SK-N-SH treated with all-trans-retinoic acid at 6 μM for 48 hours (cell line): ENCODE measurements at regions not wholly inside any gene's neighbourhood (a gene's known extent, or its start where the extent isn't known, plus 50 kb on each side); places are given as distances from the start of the nearest gene placed in this dataset.

Experiments
- ATAC-seq: fragments of 200-7000 bp; cut with Tn5 transposase; 3 replicates; pipeline ENCODE4 v1.9.1; 2020; ENCODE audit warnings: mild to moderate bottlenecking, moderate library complexity
- ARNTL ChIP-seq: fragments of 450-650 bp; formaldehyde crosslinking; IDR thresholded peaks from 2 replicates; pipeline ENCODE4 v1.5.0; 2020; ENCODE audit warnings: low read depth, mild to moderate bottlenecking, moderate library complexity, borderline replicate concordance
- CSDC2 ChIP-seq: fragments of 250-450 bp; sonication (Bioruptor Pico); IDR thresholded peaks from 2 replicates; pipeline ENCODE4 v1.5.0; 2020; ENCODE audit warnings: mild to moderate bottlenecking, moderate library complexity
- ESRRG ChIP-seq: fragments of 250-450 bp; sonication (Bioruptor Pico); IDR thresholded peaks from 2 replicates; pipeline ENCODE4 v1.6.1; 2021; ENCODE audit warnings: mild to moderate bottlenecking
- GLIS3 ChIP-seq: fragments of 250-450 bp; sonication (Bioruptor Pico); IDR thresholded peaks from 2 replicates; pipeline ENCODE4 v1.5.0; 2020; ENCODE audit warnings: mild to moderate bottlenecking, moderate library complexity
- ISL1 ChIP-seq: fragments of 250-450 bp; sonication (Bioruptor Pico); IDR thresholded peaks from 2 replicates; pipeline ENCODE4 v2.1.2; 2022; ENCODE audit warnings: mild to moderate bottlenecking, moderate library complexity
- POU6F1 ChIP-seq: fragments of 250-450 bp; sonication (Bioruptor Pico); IDR thresholded peaks from 2 replicates; pipeline ENCODE4 v1.8.0; 2021; ENCODE audit warnings: low read depth, mild to moderate bottlenecking, moderate library complexity, borderline replicate concordance
- PPARA ChIP-seq: fragments of 250-450 bp; sonication (Bioruptor Pico); IDR thresholded peaks from 2 replicates; pipeline ENCODE4 v1.5.0; 2020; ENCODE audit warnings: mild to moderate bottlenecking, borderline replicate concordance
- RARB ChIP-seq: fragments of 250-450 bp; sonication (Bioruptor Pico); IDR thresholded peaks from 2 replicates; pipeline ENCODE4 v1.8.0; 2021; ENCODE audit warnings: mild to moderate bottlenecking, moderate library complexity
- SNAI2 ChIP-seq: fragments of 250-450 bp; sonication (Bioruptor Pico); IDR thresholded peaks from 2 replicates; pipeline ENCODE4 v1.5.0; 2020; ENCODE audit warnings: mild to moderate bottlenecking, moderate library complexity
- TCF4 ChIP-seq: fragments of 250-450 bp; sonication (Bioruptor Pico); IDR thresholded peaks from 2 replicates; pipeline ENCODE4 v1.8.0; 2021; ENCODE audit warnings: mild to moderate bottlenecking, moderate library complexity, borderline replicate concordance
- TOX ChIP-seq: fragments of 250-450 bp; sonication (Bioruptor Pico); IDR thresholded peaks from 2 replicates; pipeline ENCODE4 v1.8.0; 2021; ENCODE audit warnings: mild to moderate bottlenecking, moderate library complexity, borderline replicate concordance
- ZC3H10 ChIP-seq: fragments of 250-450 bp; sonication (Bioruptor Pico); IDR thresholded peaks from 2 replicates; pipeline ENCODE4 v1.5.1; 2021; ENCODE audit warnings: mild to moderate bottlenecking, moderate library complexity
- ZFP3 ChIP-seq: fragments of 250-450 bp; sonication (Bioruptor Pico); IDR thresholded peaks from 2 replicates; pipeline ENCODE4 v1.5.0; 2020; ENCODE audit warnings: mild to moderate bottlenecking, moderate library complexity
- ZFP30 ChIP-seq: fragments of 450-650 bp; formaldehyde crosslinking; IDR thresholded peaks from 2 replicates; pipeline ENCODE4 v1.5.0; 2022; ENCODE audit warnings: mild to moderate bottlenecking, moderate library complexity
- ZNF565 ChIP-seq: fragments of 450-650 bp; formaldehyde crosslinking; conservative IDR thresholded peaks from 2 replicates; pipeline ENCODE4 v1.5.0; 2020; ENCODE audit warnings: low read depth, mild to moderate bottlenecking, moderate library complexity
- ZNF8 ChIP-seq: fragments of 450-650 bp; formaldehyde crosslinking; IDR thresholded peaks from 2 replicates; pipeline ENCODE4 v1.5.0; 2020; ENCODE audit warnings: mild to moderate bottlenecking, moderate library complexity
- TF ChIP-seq, protein P1 (sequence below): fragments of 250-450 bp; sonication (Bioruptor Pico); IDR thresholded peaks from 2 replicates; pipeline ENCODE4 v1.8.0; 2020; ENCODE audit warnings: mild to moderate bottlenecking, moderate library complexity, borderline replicate concordance
- TF ChIP-seq, protein P2 (sequence below): fragments of 250-450 bp; sonication (Bioruptor Pico); IDR thresholded peaks from 2 replicates; pipeline ENCODE4 v1.5.0; 2020; ENCODE audit warnings: mild to moderate bottlenecking, moderate library complexity
- TF ChIP-seq, protein P3 (sequence below): fragments of 250-450 bp; sonication (Bioruptor Pico); IDR thresholded peaks from 2 replicates; pipeline ENCODE4 v1.5.1; 2021; ENCODE audit warnings: mild to moderate bottlenecking, moderate library complexity

- no peak for ATAC-seq
- TF ChIP-seq RARB (CRISPR knock-in tag) (no peak), SNAI2 (CRISPR knock-in tag) (no peak), ZFP3 (no peak), CSDC2 (CRISPR knock-in tag) (no peak), ZNF8 (no peak), ARNTL (CRISPR knock-in tag) (no peak), ZNF565 (CRISPR knock-in tag) (no peak), ZFP30 (CRISPR knock-in tag) (no peak)
- TF ChIP-seq, protein P1, sequence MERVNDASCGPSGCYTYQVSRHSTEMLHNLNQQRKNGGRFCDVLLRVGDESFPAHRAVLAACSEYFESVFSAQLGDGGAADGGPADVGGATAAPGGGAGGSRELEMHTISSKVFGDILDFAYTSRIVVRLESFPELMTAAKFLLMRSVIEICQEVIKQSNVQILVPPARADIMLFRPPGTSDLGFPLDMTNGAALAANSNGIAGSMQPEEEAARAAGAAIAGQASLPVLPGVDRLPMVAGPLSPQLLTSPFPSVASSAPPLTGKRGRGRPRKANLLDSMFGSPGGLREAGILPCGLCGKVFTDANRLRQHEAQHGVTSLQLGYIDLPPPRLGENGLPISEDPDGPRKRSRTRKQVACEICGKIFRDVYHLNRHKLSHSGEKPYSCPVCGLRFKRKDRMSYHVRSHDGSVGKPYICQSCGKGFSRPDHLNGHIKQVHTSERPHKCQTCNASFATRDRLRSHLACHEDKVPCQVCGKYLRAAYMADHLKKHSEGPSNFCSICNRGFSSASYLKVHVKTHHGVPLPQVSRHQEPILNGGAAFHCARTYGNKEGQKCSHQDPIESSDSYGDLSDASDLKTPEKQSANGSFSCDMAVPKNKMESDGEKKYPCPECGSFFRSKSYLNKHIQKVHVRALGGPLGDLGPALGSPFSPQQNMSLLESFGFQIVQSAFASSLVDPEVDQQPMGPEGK = no peak
These were observed 96.0 kb upstream of the NPHP3 start for GRCh38 chr3:132818251-132818650.

- no peak for TF ChIP-seq ZFP3
- TF ChIP-seq RARB (CRISPR knock-in tag) = no peak
- TF ChIP-seq, protein P2, sequence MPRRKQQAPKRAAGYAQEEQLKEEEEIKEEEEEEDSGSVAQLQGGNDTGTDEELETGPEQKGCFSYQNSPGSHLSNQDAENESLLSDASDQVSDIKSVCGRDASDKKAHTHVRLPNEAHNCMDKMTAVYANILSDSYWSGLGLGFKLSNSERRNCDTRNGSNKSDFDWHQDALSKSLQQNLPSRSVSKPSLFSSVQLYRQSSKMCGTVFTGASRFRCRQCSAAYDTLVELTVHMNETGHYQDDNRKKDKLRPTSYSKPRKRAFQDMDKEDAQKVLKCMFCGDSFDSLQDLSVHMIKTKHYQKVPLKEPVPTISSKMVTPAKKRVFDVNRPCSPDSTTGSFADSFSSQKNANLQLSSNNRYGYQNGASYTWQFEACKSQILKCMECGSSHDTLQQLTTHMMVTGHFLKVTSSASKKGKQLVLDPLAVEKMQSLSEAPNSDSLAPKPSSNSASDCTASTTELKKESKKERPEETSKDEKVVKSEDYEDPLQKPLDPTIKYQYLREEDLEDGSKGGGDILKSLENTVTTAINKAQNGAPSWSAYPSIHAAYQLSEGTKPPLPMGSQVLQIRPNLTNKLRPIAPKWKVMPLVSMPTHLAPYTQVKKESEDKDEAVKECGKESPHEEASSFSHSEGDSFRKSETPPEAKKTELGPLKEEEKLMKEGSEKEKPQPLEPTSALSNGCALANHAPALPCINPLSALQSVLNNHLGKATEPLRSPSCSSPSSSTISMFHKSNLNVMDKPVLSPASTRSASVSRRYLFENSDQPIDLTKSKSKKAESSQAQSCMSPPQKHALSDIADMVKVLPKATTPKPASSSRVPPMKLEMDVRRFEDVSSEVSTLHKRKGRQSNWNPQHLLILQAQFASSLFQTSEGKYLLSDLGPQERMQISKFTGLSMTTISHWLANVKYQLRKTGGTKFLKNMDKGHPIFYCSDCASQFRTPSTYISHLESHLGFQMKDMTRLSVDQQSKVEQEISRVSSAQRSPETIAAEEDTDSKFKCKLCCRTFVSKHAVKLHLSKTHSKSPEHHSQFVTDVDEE (CRISPR knock-in tag) = no peak
- no peak for TF ChIP-seq TOX (CRISPR knock-in tag)
- TF ChIP-seq PPARA (CRISPR knock-in tag) = no peak
- TF ChIP-seq ZC3H10 (CRISPR knock-in tag) = no peak
- no peak for ATAC-seq
These were observed 95.5 kb upstream of the NPHP3 start for GRCh38 chr3:132817646-132818177.

DNA sequence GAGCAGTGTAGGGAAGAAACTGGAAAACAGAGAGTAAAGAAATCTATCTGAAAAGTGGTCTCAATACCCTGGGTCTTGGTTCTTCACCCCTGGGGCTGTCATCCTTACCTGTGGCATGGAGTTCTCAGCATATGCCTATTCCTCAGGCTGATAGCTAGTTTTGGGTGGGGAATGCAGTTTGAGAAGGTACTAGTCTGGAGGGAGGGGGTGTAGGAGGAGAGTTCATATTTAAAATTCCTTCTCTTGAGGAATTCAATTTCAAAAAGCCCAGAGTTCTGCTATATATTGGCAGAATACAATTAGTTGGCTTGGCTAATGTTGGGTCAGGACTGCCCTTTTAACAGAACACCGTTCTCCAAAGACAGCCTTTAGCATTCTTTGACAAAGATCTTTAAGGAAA, 82.9 kb upstream of the NPHP3 start:
- no peak for ATAC-seq
- TF ChIP-seq RARB (CRISPR knock-in tag) (no peak), ESRRG (no peak)

DNA sequence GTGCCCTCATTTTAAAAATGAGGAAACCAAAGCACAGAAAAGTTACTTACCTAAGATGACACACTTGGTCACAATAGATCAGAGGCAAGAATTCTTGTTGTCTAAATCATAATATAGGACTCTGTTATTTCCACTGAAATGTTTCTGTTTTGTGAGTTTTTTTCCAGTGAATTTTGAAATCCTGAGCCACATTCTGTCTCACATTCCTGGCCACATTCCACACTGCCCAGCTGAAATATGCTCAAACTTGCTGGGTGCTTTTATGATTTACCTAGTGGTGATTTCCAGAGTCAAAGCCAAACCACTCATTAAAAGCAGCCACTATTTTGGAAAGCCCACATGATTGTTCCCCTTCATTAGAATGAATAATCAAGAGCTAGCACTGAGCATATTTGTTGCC, 82.3 kb upstream of the NPHP3 start:
- peak; percentile 22; the same call in 1 of the 2 replicates for TF ChIP-seq ISL1 (CRISPR knock-in tag)
- TF ChIP-seq PPARA (CRISPR knock-in tag) = no peak

DNA sequence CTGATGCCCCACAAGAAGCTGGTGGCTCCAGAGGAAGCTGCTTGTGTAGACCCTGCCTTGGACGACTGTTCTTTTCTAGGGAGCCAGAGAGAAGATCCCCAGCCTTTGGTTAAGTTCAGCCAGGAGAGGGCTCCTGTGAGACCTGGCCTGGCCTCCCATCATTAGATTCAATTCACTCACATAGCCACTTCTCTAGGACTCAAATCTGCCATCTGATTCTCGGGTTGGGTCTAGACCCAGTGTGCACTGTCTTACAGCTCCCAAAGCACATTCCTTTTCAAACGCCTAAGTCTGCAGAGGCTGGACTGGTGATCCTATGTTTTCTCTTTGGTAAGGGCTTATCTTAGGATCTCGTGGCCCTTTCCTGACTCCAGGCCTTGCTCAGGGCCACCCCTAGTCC, 81.7 kb upstream of the NPHP3 start:
- ATAC-seq = peak; percentile 62
- TF ChIP-seq RARB (CRISPR knock-in tag) (no peak), CSDC2 (CRISPR knock-in tag) (no peak), ZFP3 (no peak), GLIS3 (CRISPR knock-in tag) (no peak)
- TF ChIP-seq, protein P3, sequence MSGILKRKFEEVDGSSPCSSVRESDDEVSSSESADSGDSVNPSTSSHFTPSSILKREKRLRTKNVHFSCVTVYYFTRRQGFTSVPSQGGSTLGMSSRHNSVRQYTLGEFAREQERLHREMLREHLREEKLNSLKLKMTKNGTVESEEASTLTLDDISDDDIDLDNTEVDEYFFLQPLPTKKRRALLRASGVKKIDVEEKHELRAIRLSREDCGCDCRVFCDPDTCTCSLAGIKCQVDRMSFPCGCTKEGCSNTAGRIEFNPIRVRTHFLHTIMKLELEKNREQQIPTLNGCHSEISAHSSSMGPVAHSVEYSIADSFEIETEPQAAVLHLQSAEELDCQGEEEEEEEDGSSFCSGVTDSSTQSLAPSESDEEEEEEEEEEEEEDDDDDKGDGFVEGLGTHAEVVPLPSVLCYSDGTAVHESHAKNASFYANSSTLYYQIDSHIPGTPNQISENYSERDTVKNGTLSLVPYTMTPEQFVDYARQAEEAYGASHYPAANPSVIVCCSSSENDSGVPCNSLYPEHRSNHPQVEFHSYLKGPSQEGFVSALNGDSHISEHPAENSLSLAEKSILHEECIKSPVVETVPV (CRISPR knock-in tag) = no peak

More for the DNA sequence above, 82.3 kb upstream of the NPHP3 start:
- peak; percentile 51; the same call in 2 of the 3 replicates for ATAC-seq

DNA sequence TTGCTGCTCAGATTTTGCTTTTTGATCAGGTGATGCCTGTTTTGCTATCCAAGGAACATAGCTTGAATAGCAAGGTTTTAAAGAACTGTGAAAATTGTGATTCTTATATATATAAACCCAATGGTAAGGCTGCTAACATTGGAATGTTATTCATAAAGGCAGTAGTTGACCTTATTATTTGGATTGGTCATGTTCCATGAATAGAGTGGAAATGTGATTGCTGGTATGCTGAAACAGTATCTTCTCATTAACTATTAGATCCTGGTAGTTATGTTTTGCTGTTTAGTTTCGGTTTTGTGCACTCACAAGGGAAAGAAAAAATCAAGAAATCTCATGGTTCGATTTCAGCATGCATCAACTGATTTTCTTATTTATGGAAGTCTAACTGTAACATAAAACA, 78.7 kb upstream of the NPHP3 start:
- TF ChIP-seq ZNF8 = no peak
- TF ChIP-seq ZC3H10 (CRISPR knock-in tag) = no peak
- TF ChIP-seq ZFP30 (CRISPR knock-in tag) = no peak
- TF ChIP-seq ZNF565 (CRISPR knock-in tag) = no peak
- TF ChIP-seq ARNTL (CRISPR knock-in tag) = no peak
- no peak for TF ChIP-seq ESRRG
- no peak for TF ChIP-seq POU6F1
- no peak for TF ChIP-seq TCF4 (CRISPR knock-in tag)
- TF ChIP-seq TOX (CRISPR knock-in tag) = no peak
- no peak for TF ChIP-seq RARB (CRISPR knock-in tag)
- TF ChIP-seq, all 23 proteins: peak for 0
- ATAC-seq = no peak
